ENCODE measurements at regions not wholly inside any gene's neighbourhood (a gene's known extent, or its start where the extent isn't known, plus 50 kb on each side); places are given as distances from the start of the nearest gene placed in this dataset.

- TF ChIP-seq CTCF (IDR thresholded peaks at IDR 0.05) (no peak), POLR2A (IDR thresholded peaks at IDR 0.05) (no peak)
Measured at GRCh38 chr13:99072356-99072755, 94.5 kb upstream of the DOCK9 start.
